Adipocyte (in vitro differentiated cells): ENCODE measurements at regions not wholly inside any gene's neighbourhood (a gene's known extent, or its start where the extent isn't known, plus 50 kb on each side); places are given as distances from the start of the nearest gene placed in this dataset.

Source experiments
- DNase-seq: peaks from one replicate; pipeline ENCODE4 v3.0.0-alpha.2; 2015; ENCODE audit warnings: low read depth
- H3K27me3 ChIP-seq: replicated peaks from 2 replicates; pipeline ENCODE4 v1.7.0; 2013; ENCODE audit warnings: mild to moderate bottlenecking, low read length, moderate library complexity; ENCODE audit not compliant: control insufficient read depth, insufficient read depth
- H3K36me3 ChIP-seq: 2 replicates; pipeline ENCODE4 v1.7.0; 2013; ENCODE audit warnings: low read length, mild to moderate bottlenecking, moderate library complexity; ENCODE audit not compliant: control insufficient read depth, insufficient read depth, severe bottlenecking
- H3K4me1 ChIP-seq: 2 replicates; pipeline ENCODE4 v1.7.0; 2013; ENCODE audit warnings: mild to moderate bottlenecking, low read length, moderate library complexity; ENCODE audit not compliant: control insufficient read depth, insufficient read depth
- H3K4me3 ChIP-seq: 2 replicates; pipeline ENCODE4 v1.7.0; 2013; ENCODE audit warnings: mild to moderate bottlenecking, low read length, moderate library complexity
- H3K9ac ChIP-seq: 2 replicates; pipeline ENCODE4 v1.7.0; 2013; ENCODE audit warnings: mild to moderate bottlenecking, low read length, moderate library complexity
- H3K9me3 ChIP-seq: 2 replicates; pipeline ENCODE4 v1.7.0; 2013; ENCODE audit warnings: mild to moderate bottlenecking, low read length, moderate library complexity; ENCODE audit not compliant: control insufficient read depth

- H3K36me3 ChIP-seq, result no peaks in the 10 kb centered on the region
- H3K27me3 ChIP-seq, result no peaks in the 10 kb centered on the region
- H3K9ac ChIP-seq, result no peak overlapping the region
- no peaks in the 10 kb centered on the region for H3K4me1 ChIP-seq
- H3K9me3 ChIP-seq, result peaks cover 17% of the 10 kb centered on the region
- no peak overlapping the region for H3K4me3 ChIP-seq
- DNase-seq, result no peak
These were observed 587.3 kb downstream of the IGSF11 start for GRCh38 chr3:118447339-118447738.

DNA sequence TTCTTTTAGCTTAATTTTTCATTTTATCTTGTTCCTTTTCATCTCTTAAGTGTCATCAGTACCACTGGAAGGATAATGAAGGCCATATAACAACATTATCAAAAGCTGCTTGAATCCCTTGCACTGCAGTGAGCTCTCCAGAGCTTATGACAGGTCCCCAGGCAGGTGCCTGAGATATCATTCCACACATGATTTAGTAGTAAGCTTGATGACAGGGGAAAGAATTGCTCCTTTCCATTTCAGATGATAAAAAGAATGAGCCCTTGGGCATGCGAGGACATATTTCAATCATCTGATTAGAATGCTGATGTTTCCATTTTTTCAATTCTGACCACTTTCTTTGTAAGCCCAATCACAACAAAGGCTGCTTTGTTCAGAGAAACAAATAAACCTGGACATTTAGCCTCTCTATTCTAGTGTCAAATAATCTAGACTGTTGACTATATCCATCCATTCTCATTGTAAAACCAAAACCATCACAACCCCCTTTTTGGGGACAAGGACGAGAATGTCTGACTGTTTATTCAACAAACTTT, 567.8 kb downstream of the IGSF11 start:
- no peaks in the 10 kb centered on the region for H3K9me3 ChIP-seq
- H3K4me3 ChIP-seq, result no peak overlapping the region
- no peak overlapping the region for H3K9ac ChIP-seq
- H3K36me3 ChIP-seq, result no peaks in the 10 kb centered on the region
- H3K27me3 ChIP-seq, result no peaks in the 10 kb centered on the region
- DNase-seq, result no peak
- H3K4me1 ChIP-seq, result no peaks in the 10 kb centered on the region

- H3K4me1 ChIP-seq, result no peaks in the 10 kb centered on the region
- H3K9me3 ChIP-seq, result no peaks in the 10 kb centered on the region
- H3K36me3 ChIP-seq, result no peaks in the 10 kb centered on the region
- H3K9ac ChIP-seq, result no peak overlapping the region
- no peak for DNase-seq
- no peak overlapping the region for H3K4me3 ChIP-seq
- H3K27me3 ChIP-seq, result no peaks in the 10 kb centered on the region
These were observed 565.8 kb downstream of the IGSF11 start for GRCh38 chr3:118468801-118469200.

DNA sequence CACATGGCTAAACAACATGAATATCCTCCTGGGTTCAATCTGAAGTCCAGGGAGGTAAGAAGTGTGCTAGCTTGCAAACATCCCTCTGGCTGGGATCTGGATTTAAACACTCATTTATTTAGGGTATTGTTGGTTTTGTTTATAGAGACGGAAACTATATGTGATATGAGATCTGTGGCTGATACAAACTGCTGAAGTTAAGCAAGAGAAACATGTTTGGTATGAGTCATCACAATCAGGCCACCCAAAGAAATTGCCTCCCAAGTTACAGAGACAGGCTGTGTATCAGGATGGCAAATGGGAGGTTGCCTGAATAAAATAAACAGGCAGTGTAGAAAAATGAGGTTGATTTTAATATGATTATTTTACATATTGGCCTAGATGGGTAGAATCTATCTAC, 562.1 kb downstream of the IGSF11 start:
- Histone ChIP-seq H3K4me3 (no peak overlapping the region), H3K4me1 (no peaks in the 10 kb centered on the region), H3K9ac (no peak overlapping the region), H3K36me3 (no peaks in the 10 kb centered on the region), H3K9me3 (peaks cover 3% of the 10 kb centered on the region), H3K27me3 (no peaks in the 10 kb centered on the region)
- DNase-seq, result peak; percentile 0

GRCh38 chr3:118473343-118473742, 561.3 kb downstream of the IGSF11 start:
- H3K4me1 ChIP-seq, result no peaks in the 10 kb centered on the region
- H3K36me3 ChIP-seq, result no peaks in the 10 kb centered on the region
- peaks cover 3% of the 10 kb centered on the region for H3K9me3 ChIP-seq
- H3K4me3 ChIP-seq, result no peak overlapping the region
- H3K9ac ChIP-seq, result no peak overlapping the region
- no peak for DNase-seq
- no peaks in the 10 kb centered on the region for H3K27me3 ChIP-seq

GRCh38 chr3:118476885-118477618, 557.6 kb downstream of the IGSF11 start:
- no peak for DNase-seq
- no peak overlapping the region for H3K4me3 ChIP-seq
- no peak overlapping the region for H3K9ac ChIP-seq
- no peaks in the 10 kb centered on the region for H3K36me3 ChIP-seq
- peaks cover 3% of the 10 kb centered on the region for H3K9me3 ChIP-seq
- H3K4me1 ChIP-seq, result no peaks in the 10 kb centered on the region
- no peaks in the 10 kb centered on the region for H3K27me3 ChIP-seq

GRCh38 chr3:118477768-118478167, 556.9 kb downstream of the IGSF11 start:
- Histone ChIP-seq H3K9ac (no peak overlapping the region), H3K27me3 (no peaks in the 10 kb centered on the region)
- no peak for DNase-seq

DNA sequence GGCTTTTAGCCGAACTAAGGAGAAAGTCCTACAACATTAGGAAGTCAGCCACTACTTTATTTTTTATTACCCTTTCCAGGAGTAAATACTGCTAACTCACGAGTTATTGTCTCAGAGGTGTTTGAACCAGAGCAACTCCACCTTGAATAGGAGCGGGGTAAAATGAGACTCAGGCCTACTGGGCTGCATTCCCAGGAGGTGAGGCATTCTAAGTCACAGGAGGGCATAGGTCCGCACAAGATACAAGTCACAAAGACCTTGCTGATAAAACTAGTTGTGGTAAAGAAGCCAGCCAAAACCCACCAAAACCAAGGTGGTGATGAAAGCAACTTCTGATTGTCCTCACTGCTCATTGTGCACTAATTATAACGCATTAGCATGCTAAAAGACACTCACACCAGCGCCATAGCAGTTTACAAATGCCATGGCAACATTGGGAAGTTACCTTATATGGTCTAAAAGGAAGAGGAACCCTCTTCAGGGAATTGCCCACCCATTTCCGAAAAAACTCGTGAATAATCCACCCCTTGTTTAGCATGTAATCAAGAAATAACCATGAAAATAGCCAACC, 555.9 kb downstream of the IGSF11 start:
- no peak for DNase-seq
- Histone ChIP-seq H3K9ac (no peak overlapping the region), H3K4me1 (no peaks in the 10 kb centered on the region), H3K36me3 (no peaks in the 10 kb centered on the region), H3K9me3 (peaks cover 3% of the 10 kb centered on the region), H3K27me3 (no peaks in the 10 kb centered on the region), H3K4me3 (no peak overlapping the region)

More at GRCh38 chr3:118477768-118478167, 556.9 kb downstream of the IGSF11 start:
- Histone ChIP-seq H3K4me3 (no peak overlapping the region), H3K36me3 (no peaks in the 10 kb centered on the region), H3K4me1 (no peaks in the 10 kb centered on the region), H3K9me3 (peaks cover 3% of the 10 kb centered on the region)

DNA sequence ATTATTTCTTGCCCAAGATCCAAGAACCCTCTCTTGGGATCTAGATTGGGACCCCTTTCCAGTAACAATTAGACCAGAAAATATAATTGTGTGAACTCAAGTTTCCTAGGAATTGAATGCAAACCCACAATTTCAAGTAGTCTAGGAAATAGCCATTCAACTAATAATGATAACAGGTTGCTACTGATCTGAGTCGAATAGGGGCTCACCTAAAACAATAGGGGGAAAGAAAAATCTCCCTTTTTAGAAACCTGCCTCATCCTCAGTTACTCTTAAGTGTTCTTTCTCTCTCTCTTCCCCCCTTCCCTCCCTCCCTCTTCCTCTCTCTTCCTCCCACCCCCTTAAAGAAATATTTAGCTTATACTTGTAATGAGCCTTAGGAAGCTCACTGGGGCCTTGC, 555.3 kb downstream of the IGSF11 start:
- Histone ChIP-seq H3K4me3 (no peak overlapping the region), H3K9ac (no peak overlapping the region), H3K36me3 (no peaks in the 10 kb centered on the region), H3K4me1 (no peaks in the 10 kb centered on the region), H3K27me3 (no peaks in the 10 kb centered on the region), H3K9me3 (peaks cover under 1% of the 10 kb centered on the region)
- DNase-seq, result no peak

DNA sequence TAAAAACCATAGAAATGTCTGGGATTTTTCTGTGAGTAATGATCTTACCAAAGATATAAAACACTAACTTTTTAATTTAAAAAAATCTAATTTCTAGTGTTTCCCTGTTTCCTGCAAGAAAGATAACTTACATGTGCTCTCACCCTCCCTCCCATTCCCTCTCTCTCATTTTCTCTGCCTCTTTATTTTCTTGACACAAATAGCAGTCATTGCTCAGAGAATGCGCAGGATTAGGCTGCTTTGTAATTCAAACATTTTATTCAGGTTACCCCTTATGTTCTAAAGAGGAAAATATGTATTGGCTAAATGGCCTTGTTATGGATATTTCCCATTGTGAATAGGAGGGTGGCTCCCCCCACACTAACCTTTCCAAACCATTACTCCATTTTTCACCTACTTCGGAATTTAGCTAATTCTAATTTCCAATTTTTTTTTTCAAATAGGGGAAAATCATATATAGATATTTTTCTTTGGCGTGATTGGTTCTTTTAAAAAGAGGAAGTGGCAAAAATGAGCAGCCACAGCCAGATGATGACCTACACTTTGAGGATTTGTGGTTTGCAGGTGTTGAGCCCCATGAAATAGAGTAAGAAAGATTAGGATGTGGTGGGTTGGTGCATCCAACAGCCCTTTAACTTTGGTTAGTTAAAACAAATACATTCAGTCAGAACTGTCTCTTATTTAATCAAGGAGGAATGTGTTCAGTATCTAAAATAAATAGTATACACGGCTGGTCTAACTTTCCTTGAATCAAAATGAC, 554.4 kb downstream of the IGSF11 start:
- no peaks in the 10 kb centered on the region for H3K9me3 ChIP-seq
- DNase-seq, result no peak
- H3K4me1 ChIP-seq, result no peaks in the 10 kb centered on the region
- no peaks in the 10 kb centered on the region for H3K27me3 ChIP-seq
- H3K36me3 ChIP-seq, result no peaks in the 10 kb centered on the region
- no peak overlapping the region for H3K9ac ChIP-seq
- H3K4me3 ChIP-seq, result no peak overlapping the region

DNA sequence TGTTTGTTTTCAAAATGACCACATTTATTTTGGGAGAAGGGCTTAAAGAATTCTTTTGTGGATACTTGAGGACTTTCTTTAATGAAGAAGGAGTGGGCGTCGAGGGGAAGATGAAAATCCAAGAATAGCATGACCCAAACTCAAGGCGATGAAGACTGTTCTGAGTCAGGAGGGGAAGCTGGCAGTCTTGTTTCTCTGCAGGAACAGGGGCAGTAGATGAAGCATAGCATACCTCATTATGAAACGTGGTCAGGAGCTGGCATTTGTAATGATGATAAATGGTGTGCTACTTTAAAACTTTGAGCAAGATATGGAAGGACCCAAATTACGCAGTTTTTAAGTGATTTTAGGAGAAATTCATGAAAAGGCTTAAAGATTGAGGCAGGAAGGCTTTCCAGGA, 549.0 kb downstream of the IGSF11 start:
- H3K36me3 ChIP-seq, result no peaks in the 10 kb centered on the region
- H3K4me1 ChIP-seq, result no peaks in the 10 kb centered on the region
- no peaks in the 10 kb centered on the region for H3K27me3 ChIP-seq
- H3K4me3 ChIP-seq, result no peak overlapping the region
- DNase-seq, result no peak
- H3K9me3 ChIP-seq, result no peaks in the 10 kb centered on the region
- no peak overlapping the region for H3K9ac ChIP-seq
